GM10248 (cell line): ENCODE measurements at regions not wholly inside any gene's neighbourhood (a gene's known extent, or its start where the extent isn't known, plus 50 kb on each side); places are given as distances from the start of the nearest gene placed in this dataset.

ENCODE experiments used
- CTCF ChIA-PET: fragments of 300-600 bp; sonication (Branson Sonifier 250); formaldehyde crosslinking; extraction: SDS; loops from one replicate; lab custom pipeline; 2021; ENCODE audit warnings: antibody characterized with exemption; lab: Yijun Ruan, JAX
- POLR2A ChIA-PET: fragments of 350-650 bp; sonication (Branson Sonifier 250); formaldehyde crosslinking; extraction: SDS; loops from one replicate; lab custom pipeline; 2020; ENCODE audit warnings: antibody characterized with exemption; lab: Yijun Ruan, JAX
- DNase-seq: peaks from one replicate; pipeline ENCODE4 v3.0.0; 2012; ENCODE audit errors: extremely low spot score
- TF ChIP-seq, protein P1 (sequence below): IDR thresholded peaks from 2 replicates; pipeline ENCODE4 v1.5.1; 2012; ENCODE audit warnings: mild to moderate bottlenecking, low read depth; ENCODE audit errors: extremely low read depth, missing control alignments, control extremely low read depth

DNA sequence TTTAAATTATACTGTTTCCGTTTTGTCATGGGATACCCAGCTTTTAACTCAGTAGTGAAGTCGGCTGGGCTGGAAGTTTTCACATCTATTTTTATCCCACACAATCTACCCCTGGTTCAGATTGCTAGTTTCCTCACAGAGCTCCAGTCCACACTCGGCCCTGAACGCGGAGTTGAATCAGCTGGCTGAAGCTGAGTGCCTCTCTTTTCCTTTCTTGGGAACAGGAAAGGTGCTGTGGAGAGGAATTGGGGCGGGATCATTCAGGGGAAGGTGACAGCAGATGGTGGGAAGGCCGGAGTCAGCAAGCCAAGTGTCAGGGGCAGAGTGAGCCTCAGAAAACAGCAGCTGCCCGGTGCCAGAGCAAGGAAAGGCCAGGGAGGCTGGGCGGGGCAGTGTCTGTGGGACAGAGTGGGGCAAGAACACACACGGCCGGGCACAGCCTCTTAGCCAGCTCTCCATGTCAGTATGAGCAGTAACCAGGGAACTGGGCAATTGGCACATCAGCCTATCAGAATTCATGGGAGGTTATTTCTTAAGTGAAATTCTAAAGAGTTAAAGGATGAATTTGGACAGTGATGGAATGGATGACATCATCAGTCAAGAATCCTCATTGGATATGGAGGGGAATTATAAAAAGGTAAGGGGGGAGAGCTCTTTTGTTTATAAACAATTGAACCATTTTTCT lies 135.7 kb upstream of the IL12A start:
- TF ChIP-seq, protein P1, sequence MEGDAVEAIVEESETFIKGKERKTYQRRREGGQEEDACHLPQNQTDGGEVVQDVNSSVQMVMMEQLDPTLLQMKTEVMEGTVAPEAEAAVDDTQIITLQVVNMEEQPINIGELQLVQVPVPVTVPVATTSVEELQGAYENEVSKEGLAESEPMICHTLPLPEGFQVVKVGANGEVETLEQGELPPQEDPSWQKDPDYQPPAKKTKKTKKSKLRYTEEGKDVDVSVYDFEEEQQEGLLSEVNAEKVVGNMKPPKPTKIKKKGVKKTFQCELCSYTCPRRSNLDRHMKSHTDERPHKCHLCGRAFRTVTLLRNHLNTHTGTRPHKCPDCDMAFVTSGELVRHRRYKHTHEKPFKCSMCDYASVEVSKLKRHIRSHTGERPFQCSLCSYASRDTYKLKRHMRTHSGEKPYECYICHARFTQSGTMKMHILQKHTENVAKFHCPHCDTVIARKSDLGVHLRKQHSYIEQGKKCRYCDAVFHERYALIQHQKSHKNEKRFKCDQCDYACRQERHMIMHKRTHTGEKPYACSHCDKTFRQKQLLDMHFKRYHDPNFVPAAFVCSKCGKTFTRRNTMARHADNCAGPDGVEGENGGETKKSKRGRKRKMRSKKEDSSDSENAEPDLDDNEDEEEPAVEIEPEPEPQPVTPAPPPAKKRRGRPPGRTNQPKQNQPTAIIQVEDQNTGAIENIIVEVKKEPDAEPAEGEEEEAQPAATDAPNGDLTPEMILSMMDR: no peak
- CTCF ChIA-PET: interaction anchor here (0.7 to 6.2 kb wide), 11 partner anchors 8 to 180 kb away, joined by 3 to 45 read pairs (median 6); partner anchors contain the start of gene SCHIP1
- no peak for DNase-seq
- POLR2A ChIA-PET: no interaction called here

DNA sequence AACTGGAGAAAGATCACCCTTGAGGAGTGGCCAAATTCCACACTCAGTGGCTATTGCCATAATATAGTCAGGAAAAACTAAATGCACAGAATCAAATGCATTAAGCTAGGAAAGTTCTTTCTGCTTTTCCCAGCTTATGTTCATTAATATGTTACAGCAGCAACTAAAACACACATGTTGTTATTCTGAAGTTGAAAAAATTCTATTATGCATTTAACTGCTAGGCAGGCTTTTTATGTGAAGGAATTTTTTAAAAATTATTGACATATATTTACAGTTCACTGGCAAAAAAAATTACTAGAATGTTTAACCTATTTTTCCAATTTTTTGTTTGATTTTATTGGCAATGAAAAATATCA lies 135.2 kb upstream of the IL12A start:
- CTCF ChIA-PET: interaction anchor here (1.0 to 6.2 kb wide), 6 partner anchors 9 to 150 kb away, joined by 4 to 45 read pairs (median 8); partner anchors contain the start of gene SCHIP1
- no peak for DNase-seq
- POLR2A ChIA-PET: no interaction called here
- TF ChIP-seq, protein P1: no peak

DNA sequence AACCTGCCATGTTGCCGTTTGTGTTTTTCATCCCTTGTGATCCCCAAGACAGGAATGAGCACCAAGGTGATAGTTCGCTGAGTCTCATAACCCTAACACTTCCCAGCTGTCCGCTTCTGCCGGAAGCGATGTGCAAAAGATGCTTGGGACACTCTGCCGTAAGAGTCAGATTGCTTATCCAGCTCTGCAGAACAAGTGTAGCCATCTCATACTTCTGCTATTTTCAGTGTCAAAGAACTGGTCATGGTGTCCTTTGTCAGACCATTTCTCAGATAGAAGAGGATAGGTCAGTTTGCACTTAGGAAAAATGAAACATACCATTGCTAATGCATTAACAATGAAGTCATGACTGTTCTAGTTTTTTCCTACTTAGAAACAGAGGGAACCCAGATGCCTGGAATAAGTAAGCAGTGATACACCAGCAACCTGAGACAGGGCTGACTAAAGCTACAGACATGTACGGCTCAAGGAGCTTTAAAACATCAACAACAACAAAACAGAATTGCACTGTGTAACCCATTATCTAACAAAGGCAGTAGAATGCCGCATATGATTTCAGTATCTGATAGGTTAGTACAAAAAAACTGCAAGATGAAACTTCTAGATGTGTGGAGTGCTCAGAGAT lies 134.0 kb upstream of the IL12A start:
- DNase-seq: no peak
- TF ChIP-seq, protein P1: no peak
- POLR2A ChIA-PET: no interaction called here
- CTCF ChIA-PET: interaction anchor here (0.9 to 2.7 kb wide), 2 partner anchors 10 to 30 kb away, joined by 3 to 9 read pairs; no protein-coding TSS in a partner anchor

DNA sequence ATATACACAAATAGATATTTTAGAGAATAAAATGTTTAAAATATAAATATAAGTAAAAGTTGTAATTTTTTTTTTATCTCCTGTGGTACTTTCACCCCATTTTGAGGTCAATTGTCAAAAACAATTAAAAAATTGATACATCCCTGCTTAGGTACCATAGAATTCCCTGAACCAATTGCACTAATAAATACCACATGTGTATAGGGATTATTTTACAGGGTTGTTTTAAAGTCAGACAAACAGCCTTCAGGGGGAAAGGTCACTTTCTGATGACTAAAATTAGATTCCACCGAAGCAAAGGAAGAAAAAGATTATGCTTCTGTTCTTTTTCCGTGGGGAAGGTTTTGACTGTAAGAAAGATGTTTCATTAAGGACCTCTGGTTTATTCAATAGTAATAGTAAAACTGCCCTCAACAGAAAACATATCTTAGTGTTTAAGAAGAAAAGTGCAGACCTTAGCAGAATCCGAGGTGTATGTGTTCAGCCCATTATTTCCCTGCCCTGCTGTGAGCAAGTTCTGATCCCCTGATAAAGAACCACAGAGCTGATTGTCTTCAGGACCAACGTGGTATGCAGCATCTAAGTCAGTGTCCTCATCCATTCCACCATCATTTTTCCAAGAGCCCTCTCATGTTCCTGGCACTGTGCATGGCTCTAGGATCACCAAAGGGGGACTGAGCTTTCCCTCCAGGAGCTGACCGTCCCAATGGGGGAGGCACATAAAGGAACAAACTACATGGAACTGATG lies 132.9 kb upstream of the IL12A start:
- ChIA-PET POLR2A (no interaction called here), CTCF (interaction anchor here (0.8 to 2.7 kb wide), 6 partner anchors 11 to 51 kb away, joined by 3 to 9 read pairs (median 4); no protein-coding TSS in a partner anchor)
- TF ChIP-seq, protein P1: no peak

DNA sequence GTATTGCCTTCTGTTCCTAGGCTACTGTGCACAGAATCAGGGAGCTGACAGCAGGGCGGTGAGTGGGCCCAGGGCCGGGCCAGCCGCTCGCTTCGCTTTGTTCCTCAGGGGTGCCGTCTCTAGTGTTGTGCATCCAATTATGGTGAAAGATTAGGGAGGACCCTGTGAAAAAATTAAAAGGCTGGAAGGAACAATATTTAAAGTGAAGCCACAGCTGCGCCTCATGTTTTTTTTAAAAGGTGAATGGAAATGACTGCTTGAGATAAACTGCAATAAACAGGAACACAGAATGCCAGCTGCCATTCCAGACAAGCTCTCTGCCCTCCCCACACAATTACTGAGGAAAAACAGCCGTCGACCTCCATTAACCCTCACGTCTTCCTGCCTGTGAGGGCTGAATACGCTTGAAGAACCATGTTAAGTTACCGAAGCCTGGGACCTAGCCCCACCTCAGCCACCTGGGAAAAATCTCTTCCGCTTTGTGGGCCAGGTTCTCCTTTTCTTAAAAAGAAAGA lies 132.0 kb upstream of the IL12A start:
- POLR2A ChIA-PET: no interaction called here
- CTCF ChIA-PET: interaction anchor here (0.8 to 2.7 kb wide), 5 partner anchors 10 to 51 kb away, joined by 3 to 9 read pairs (median 4); no protein-coding TSS in a partner anchor
- TF ChIP-seq, protein P1: no peak

More for the DNA sequence above, 132.9 kb upstream of the IL12A start:
- DNase-seq: no peak

DNA sequence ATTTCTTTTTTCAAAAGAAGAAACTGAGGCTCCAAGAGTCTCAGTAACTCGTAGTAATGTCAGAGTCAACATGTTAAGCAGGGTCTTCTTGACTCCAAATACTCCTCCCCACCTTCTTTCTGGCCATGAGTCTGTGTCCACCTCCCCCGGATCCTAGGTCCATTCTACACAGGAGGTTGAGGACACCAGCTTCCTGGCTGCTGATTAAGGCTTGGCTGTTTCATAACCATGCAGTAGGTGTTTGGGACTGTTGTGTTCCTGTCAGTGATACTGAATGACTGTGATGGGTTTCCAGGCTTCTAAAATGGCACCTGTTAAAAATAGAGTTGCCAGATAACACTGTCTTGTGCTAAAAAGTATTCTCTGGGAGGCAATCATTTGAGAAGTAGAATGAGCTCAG lies 130.8 kb upstream of the IL12A start:
- ChIA-PET POLR2A (no interaction called here), CTCF (interaction anchor here (1.2 to 2.7 kb wide), 3 partner anchors 9 to 15 kb away, joined by 3 to 9 read pairs (median 8); no protein-coding TSS in a partner anchor)
- DNase-seq: no peak
- TF ChIP-seq, protein P1: no peak

More for the DNA sequence above, 132.0 kb upstream of the IL12A start:
- DNase-seq: no peak
